Pancreas (tissue), 10 donors: ENCODE measurements at regions not wholly inside any gene's neighbourhood (a gene's known extent, or its start where the extent isn't known, plus 50 kb on each side); places are given as distances from the start of the nearest gene placed in this dataset.

Experiments
- ATAC-seq, 4 donors: fragments of 200-7000 bp; cut with Tn5 transposase; one replicate each; pipeline versions ENCODE4 v1.8.0 to v1.9.1; 2020; ENCODE audit warnings: mild to moderate bottlenecking in 4 of 4, moderate library complexity in 4 of 4
- DNase-seq, 6 donors: peaks; one replicate each; pipeline ENCODE4 v3.0.0-alpha.2; 2020
- FAIRE-seq: peaks from 2 replicates; lab custom pipeline; 2012; peaks lifted over from hg19 to GRCh38; lab: Jason Lieb, UNC
- H3K27ac ChIP-seq, 4 donors: fragments of 200-600 bp; sonication (generic); 1 replicate in 3 of 4; 2 replicates in 1 of 4; pipeline versions ENCODE4 v1.5.0 to v1.8.0; 2020
- H3K27me3 ChIP-seq, 4 donors: fragments of 200-600 bp; one replicate each; pipeline ENCODE4 v1.8.0; 2021
- H3K36me3 ChIP-seq, 3 donors: fragments of 200-600 bp; sonication (generic) in 1 of 3; one replicate each; pipeline versions ENCODE4 v1.5.0 to v1.8.0; 2020 to 2021
- H3K4me1 ChIP-seq, 3 donors: fragments of 200-600 bp; one replicate each; pipeline ENCODE4 v1.8.0; 2021
- H3K4me3 ChIP-seq, 4 donors: fragments of 200-600 bp; sonication (generic) in 2 of 4; one replicate each; pipeline versions ENCODE4 v1.5.0 to v1.8.0; 2020 to 2021
- H3K9me3 ChIP-seq, 4 donors: fragments of 200-600 bp; one replicate each; pipeline ENCODE4 v1.8.0; 2021
- CTCF ChIP-seq, 4 donors: fragments of 200-600 bp; sonication (generic) in 3 of 4; IDR thresholded peaks; one replicate each; pipeline versions ENCODE4 v1.5.0 to v1.8.0; 2021; ENCODE audit warnings: antibody characterized with exemption in 4 of 4
- WGBS, 2 donors: extraction: QIAGEN DNeasy Blood & Tissue Kit; methylation state at CpG; one replicate each; pipeline ENCODE4 v1.1.7; 2013; 5-methylcytosine and 5-hydroxymethylcytosine counted together
- intact Hi-C, 3 donors: fragments of 100-400 bp; cut with DNase I; formaldehyde crosslinking; loops; one replicate each; pipeline versions ENCODE4 v1.11.1 to v1.14.2; 2022
- donor health status: healthy with polysubstance abuse.
- donor health status: DM: no; HTN: no; CAD: no; lungs with moderate emphysema.
- donor health status: DM: no; HTN: no; CAD: no.
- donor health status: control.
- donor health status: control.
- donor health status: Bipolar disorder and iron deficiency.
- donor health status: DM: yes; HTN: yes; CAD: no.
- donor health status: DM: no; HTN: no; CAD: no.
- donor health status: DM: no; HTN: no; CAD: no.
- donor health status: DM: yes; HTN: yes; CAD: no.

DNA sequence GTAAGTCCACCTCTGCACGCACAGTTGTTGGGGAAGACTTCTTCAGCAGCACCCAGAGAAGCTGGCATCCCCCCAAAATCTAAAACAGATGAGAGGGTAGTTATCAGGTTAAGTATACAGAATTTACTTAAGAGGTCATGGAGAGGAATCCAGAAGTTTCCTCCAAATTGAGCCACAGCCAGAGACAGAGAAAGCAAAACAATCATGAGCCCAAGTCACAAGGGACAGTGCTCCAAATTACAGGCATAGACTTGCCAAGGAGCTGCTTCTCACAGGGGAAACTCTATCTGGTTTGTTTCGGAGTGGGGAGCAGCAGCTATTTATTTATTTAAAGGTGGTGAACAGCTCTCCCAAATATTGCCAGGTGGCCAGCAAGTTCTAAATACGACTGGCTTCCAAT lies 308.4 kb downstream of the SKIDA1 start:
- WGBS, 2 donors: 60 to 68% methylated on average over 3 of the region's 3 CpGs
- Histone ChIP-seq H3K27me3 (no peaks in the 10 kb centered on the region), H3K27ac (no peak overlapping the region), H3K4me3 (no peak overlapping the region), H3K9me3 (no peaks in the 10 kb centered on the region), H3K36me3 (no peaks in the 10 kb centered on the region), H3K4me1 (no peaks in the 10 kb centered on the region)
- FAIRE-seq (no peak), ATAC-seq (no peak), DNase-seq (no peak)
- intact Hi-C loops: no loop called here
- no peak for TF ChIP-seq CTCF (IDR thresholded peaks at IDR 0.05)

DNA sequence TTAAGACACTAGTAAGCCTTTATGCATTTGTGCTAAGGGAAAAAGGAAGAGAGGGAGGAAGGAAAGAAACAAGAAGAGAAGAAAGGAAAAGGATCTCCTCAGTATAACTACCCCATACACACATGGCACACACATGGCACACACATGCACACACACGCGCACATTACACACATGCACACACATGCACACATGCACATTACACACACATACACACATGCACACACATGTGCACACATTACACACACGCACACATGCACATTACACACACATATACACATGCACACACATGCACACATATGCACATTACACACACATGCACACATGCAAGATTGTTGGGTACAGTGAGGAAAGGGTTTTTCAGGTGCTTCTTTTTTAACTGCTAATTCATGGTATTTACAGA lies 311.2 kb downstream of the SKIDA1 start:
- Histone ChIP-seq H3K9me3 (no peaks in the 10 kb centered on the region), H3K36me3 (no peaks in the 10 kb centered on the region), H3K27ac (no peak overlapping the region), H3K27me3 (no peaks in the 10 kb centered on the region), H3K4me1 (no peaks in the 10 kb centered on the region), H3K4me3 (no peak overlapping the region)
- WGBS, 2 donors: 91 to 93% methylated on average over 3 of the region's 3 CpGs
- TF ChIP-seq CTCF (IDR thresholded peaks at IDR 0.05): no peak
- no peak for FAIRE-seq
- intact Hi-C loops: no loop called here
- ATAC-seq: no peak
- DNase-seq: no peak

DNA sequence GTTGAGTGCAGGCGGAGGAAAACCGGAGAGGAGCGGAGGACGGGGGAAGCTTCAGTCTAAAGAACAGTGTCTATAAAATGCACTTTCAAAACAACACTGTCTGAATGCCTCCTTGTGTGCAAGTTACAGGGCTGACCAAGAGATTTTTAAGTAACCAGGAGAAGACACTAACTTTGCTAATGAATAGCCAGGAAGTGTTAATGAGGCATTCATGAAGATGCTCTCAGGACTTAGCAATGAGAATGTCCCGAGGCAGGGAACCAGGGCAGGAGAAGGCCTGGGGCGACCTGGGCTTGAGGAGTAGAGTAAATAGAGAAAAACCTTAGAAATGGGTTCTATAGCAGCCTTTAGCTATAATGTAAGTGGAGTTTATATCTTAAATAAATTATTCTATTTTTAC lies 312.1 kb downstream of the SKIDA1 start:
- no peaks in the 10 kb centered on the region for H3K9me3 ChIP-seq
- WGBS, 2 donors: 80 to 81% methylated on average over 6 of the region's 6 CpGs
- H3K36me3 ChIP-seq: no peaks in the 10 kb centered on the region
- DNase-seq (no peak), FAIRE-seq (no peak), ATAC-seq (no peak)
- no peaks in the 10 kb centered on the region for H3K27me3 ChIP-seq
- no peaks in the 10 kb centered on the region for H3K4me1 ChIP-seq
- H3K27ac ChIP-seq: no peak overlapping the region
- no peak overlapping the region for H3K4me3 ChIP-seq
- intact Hi-C loops: no loop called here
- no peak for TF ChIP-seq CTCF (IDR thresholded peaks at IDR 0.05)

DNA sequence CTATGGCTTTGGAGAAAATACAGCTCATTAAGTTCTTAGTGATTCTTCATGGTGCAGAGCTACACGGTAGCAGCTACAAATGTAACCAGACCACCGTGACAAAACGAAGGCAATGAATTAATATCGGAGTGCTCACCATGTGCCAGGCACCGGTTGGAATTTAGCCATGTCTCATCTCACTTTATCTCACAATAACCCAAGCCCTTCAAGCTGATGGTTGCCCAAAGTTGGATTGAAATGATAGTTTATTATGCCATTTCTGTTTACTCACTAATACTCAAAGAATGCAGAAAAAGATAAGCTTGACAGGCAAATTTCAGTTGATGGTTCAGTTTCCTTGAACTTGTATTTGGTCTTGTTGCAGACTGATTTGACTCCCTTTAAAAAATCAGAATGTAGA lies 312.6 kb downstream of the SKIDA1 start:
- no peak overlapping the region for H3K27ac ChIP-seq
- FAIRE-seq: no peak
- H3K9me3 ChIP-seq: no peaks in the 10 kb centered on the region
- DNase-seq: no peak
- TF ChIP-seq CTCF (IDR thresholded peaks at IDR 0.05): no peak
- no peak for ATAC-seq
- WGBS, 2 donors: 50 to 69% methylated on average over 5 of the region's 5 CpGs
- no peaks in the 10 kb centered on the region for H3K36me3 ChIP-seq
- intact Hi-C loops: no loop called here
- H3K4me3 ChIP-seq: no peak overlapping the region
- H3K27me3 ChIP-seq: no peaks in the 10 kb centered on the region
- no peaks in the 10 kb centered on the region for H3K4me1 ChIP-seq

DNA sequence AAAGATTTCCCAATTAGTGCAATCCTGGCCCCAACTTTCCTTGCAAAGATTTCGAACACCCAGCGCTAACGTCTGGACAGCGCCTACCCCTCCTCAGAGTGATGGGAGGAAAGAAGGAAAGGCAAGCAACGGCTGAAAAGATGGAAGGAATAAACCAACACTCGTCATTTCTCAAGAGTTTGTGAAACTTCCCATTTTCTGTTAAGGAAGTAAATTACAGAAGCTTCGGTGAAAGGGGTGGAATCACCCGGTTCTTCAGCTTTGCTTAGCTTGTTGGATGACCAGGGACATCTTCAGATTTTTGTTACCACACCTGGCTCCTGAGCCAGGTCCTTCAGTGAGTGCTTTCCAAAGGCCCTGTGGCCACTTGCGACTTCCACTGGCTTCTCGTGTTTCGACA lies 313.1 kb downstream of the SKIDA1 start:
- FAIRE-seq (no peak), ATAC-seq (no peak), DNase-seq (no peak)
- 79 to 86% methylated on average over 11 of the region's 11 CpGs for WGBS, 2 donors
- no peak for TF ChIP-seq CTCF (IDR thresholded peaks at IDR 0.05)
- no peak overlapping the region for H3K4me3 ChIP-seq
- H3K9me3 ChIP-seq: no peaks in the 10 kb centered on the region
- intact Hi-C loops: no loop called here
- H3K4me1 ChIP-seq: no peaks in the 10 kb centered on the region
- no peaks in the 10 kb centered on the region for H3K27me3 ChIP-seq
- H3K27ac ChIP-seq: no peak overlapping the region
- no peaks in the 10 kb centered on the region for H3K36me3 ChIP-seq
